Liver (tissue), 8 donors: ENCODE measurements at regions not wholly inside any gene's neighbourhood (a gene's known extent, or its start where the extent isn't known, plus 50 kb on each side); places are given as distances from the start of the nearest gene placed in this dataset.

Source experiments
- DNase-seq: peaks from one replicate; pipeline ENCODE4 v3.0.0-alpha.2; 2017; ENCODE audit warnings: low spot score
- H3K27ac ChIP-seq, 2 donors: one replicate each; pipeline ENCODE4 v1.7.0; 2013; ENCODE audit warnings: inconsistent platforms in 2 of 2, low read length in 2 of 2, control low read depth in 1 of 2, low read depth in 1 of 2, mild to moderate bottlenecking in 1 of 2
- H3K27me3 ChIP-seq, 4 donors: one replicate each; pipeline versions ENCODE4 v1.6.1 to v1.7.0; 2013; ENCODE audit warnings: low read length in 3 of 4, inconsistent platforms in 1 of 4, mild to moderate bottlenecking in 1 of 4, moderate library complexity in 1 of 4; ENCODE audit not compliant: control insufficient read depth in 4 of 4, insufficient read depth in 4 of 4
- H3K36me3 ChIP-seq, 4 donors: one replicate each; pipeline versions ENCODE4 v1.6.1 to v1.7.0; 2013; ENCODE audit warnings: low read length in 3 of 4, mild to moderate bottlenecking in 3 of 4, low read depth in 1 of 4, moderate library complexity in 1 of 4; ENCODE audit not compliant: control insufficient read depth in 4 of 4, insufficient read depth in 3 of 4
- H3K4me1 ChIP-seq, 4 donors: one replicate each; pipeline versions ENCODE4 v1.6.1 to v1.7.0; 2013; ENCODE audit warnings: low read length in 3 of 4, mild to moderate bottlenecking in 3 of 4, moderate library complexity in 1 of 4; ENCODE audit not compliant: control insufficient read depth in 4 of 4, insufficient read depth in 4 of 4
- H3K4me3 ChIP-seq, 3 donors: one replicate each; pipeline versions ENCODE4 v1.6.1 to v1.7.0; 2013; ENCODE audit warnings: low read length in 3 of 3, control low read depth in 1 of 3, low read depth in 1 of 3, mild to moderate bottlenecking in 1 of 3
- H3K9ac ChIP-seq, 2 donors: one replicate each; pipeline ENCODE4 v1.7.0; 2013; ENCODE audit warnings: low read length in 2 of 2, mild to moderate bottlenecking in 2 of 2, moderate library complexity in 2 of 2, control low read depth in 1 of 2, low read depth in 1 of 2
- H3K9me3 ChIP-seq, 4 donors: one replicate each; pipeline versions ENCODE4 v1.6.1 to v1.7.0; 2013; ENCODE audit warnings: low read length in 3 of 4; ENCODE audit not compliant: control insufficient read depth in 4 of 4
- EGR1 ChIP-seq, 2 donors: IDR thresholded peaks; 2 replicates each; pipeline ENCODE4 v1.6.1; 2016 to 2018; ENCODE audit warnings: antibody characterized with exemption in 2 of 2, low read depth in 2 of 2
- FOXA1 ChIP-seq: IDR thresholded peaks from 2 replicates; pipeline ENCODE4 v1.6.1; 2016; ENCODE audit warnings: antibody characterized with exemption
- FOXA2 ChIP-seq: IDR thresholded peaks from 2 replicates; pipeline ENCODE4 v1.6.1; 2016; ENCODE audit warnings: antibody characterized with exemption
- GABPA ChIP-seq, 2 donors: IDR thresholded peaks in 1 of 2; conservative IDR thresholded peaks in 1 of 2; 2 replicates each; pipeline ENCODE4 v1.6.1; 2016; ENCODE audit warnings: antibody characterized with exemption in 2 of 2, mild to moderate bottlenecking in 1 of 2, moderate library complexity in 1 of 2
- HNF4A ChIP-seq, 2 donors: conservative IDR thresholded peaks; 2 replicates each; pipeline ENCODE4 v1.6.1; 2016; ENCODE audit warnings: antibody characterized with exemption in 2 of 2, mild to moderate bottlenecking in 2 of 2
- HNF4G ChIP-seq: IDR thresholded peaks from 2 replicates; pipeline ENCODE4 v1.6.1; 2016; ENCODE audit warnings: antibody characterized with exemption
- JUND ChIP-seq, 2 donors: IDR thresholded peaks; 2 replicates each; pipeline ENCODE4 v1.6.1; 2016; ENCODE audit warnings: antibody characterized with exemption in 2 of 2
- NR2F2 ChIP-seq: IDR thresholded peaks from 2 replicates; pipeline ENCODE4 v1.6.1; 2016; ENCODE audit warnings: antibody characterized with exemption
- RAD21 ChIP-seq, 2 donors: IDR thresholded peaks; 2 replicates each; pipeline ENCODE4 v1.6.1; 2016; ENCODE audit warnings: antibody characterized with exemption in 2 of 2, mild to moderate bottlenecking in 2 of 2
- RXRA ChIP-seq, 2 donors: IDR thresholded peaks; 2 replicates each; pipeline ENCODE4 v1.6.1; 2017 to 2018; ENCODE audit warnings: antibody characterized with exemption in 2 of 2, mild to moderate bottlenecking in 1 of 2
- SP1 ChIP-seq: IDR thresholded peaks from 2 replicates; pipeline ENCODE4 v1.6.1; 2018; ENCODE audit warnings: antibody characterized with exemption, mild to moderate bottlenecking
- TAF1 ChIP-seq: conservative IDR thresholded peaks from 2 replicates; pipeline ENCODE4 v1.6.1; 2016; ENCODE audit warnings: antibody characterized with exemption, mild to moderate bottlenecking
- YY1 ChIP-seq: IDR thresholded peaks from 2 replicates; pipeline ENCODE4 v1.6.1; 2016; ENCODE audit warnings: antibody characterized with exemption, mild to moderate bottlenecking
- WGBS: extraction: QIAGEN DNeasy Blood & Tissue Kit; methylation state at CpG from one replicate; pipeline ENCODE4 v1.1.7; 2013; 5-methylcytosine and 5-hydroxymethylcytosine counted together
- TF ChIP-seq, protein P1 (sequence below): fragments of 150-350 bp; IDR thresholded peaks from 2 replicates; pipeline ENCODE4 v1.5.1; 2017; ENCODE audit warnings: improper control_type of control experiment, low read depth, low read length; ENCODE audit not compliant: missing input control
- TF ChIP-seq, protein P2 (sequence below): IDR thresholded peaks from 2 replicates; pipeline ENCODE4 v1.6.1; 2016; ENCODE audit warnings: antibody characterized with exemption
- TF ChIP-seq, protein P3 (sequence below): IDR thresholded peaks from 2 replicates; pipeline ENCODE4 v1.6.1; 2016; ENCODE audit warnings: antibody characterized with exemption, mild to moderate bottlenecking
- TF ChIP-seq, protein P4 (sequence below): IDR thresholded peaks from 2 replicates; pipeline ENCODE4 v1.6.1; 2016; ENCODE audit warnings: antibody characterized with exemption
- TF ChIP-seq, protein P5 (sequence below): IDR thresholded peaks from 2 replicates; pipeline ENCODE4 v1.6.1; 2016; ENCODE audit warnings: antibody characterized with exemption
- donor health status: healthy.
- donor health status: healthy.
- donor health status: healthy.
- donor health status: healthy.
- donor health status: healthy.

DNA sequence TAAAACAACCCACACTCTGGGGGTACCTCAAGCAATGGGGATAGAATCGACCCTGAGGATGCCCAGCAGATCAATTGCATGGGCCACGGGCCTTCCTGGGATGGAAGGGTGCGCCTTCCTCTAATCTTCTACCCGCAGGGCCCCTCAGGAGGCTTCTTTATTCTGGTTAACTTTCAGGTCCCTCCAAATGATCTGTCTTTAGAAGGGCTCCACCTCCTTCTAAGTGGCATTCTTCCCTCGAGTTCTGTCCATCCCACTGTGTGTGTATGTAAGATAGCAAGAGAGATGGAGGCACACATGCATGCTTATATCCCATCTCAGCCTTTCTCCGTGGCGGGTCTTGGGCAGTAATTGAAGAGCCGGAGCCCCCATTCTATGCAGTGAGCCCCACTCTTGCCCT, 125.7 kb downstream of the MRM1 start:
- TF ChIP-seq JUND (IDR thresholded peaks at IDR 0.05) = no peak
- TF ChIP-seq, protein P1, sequence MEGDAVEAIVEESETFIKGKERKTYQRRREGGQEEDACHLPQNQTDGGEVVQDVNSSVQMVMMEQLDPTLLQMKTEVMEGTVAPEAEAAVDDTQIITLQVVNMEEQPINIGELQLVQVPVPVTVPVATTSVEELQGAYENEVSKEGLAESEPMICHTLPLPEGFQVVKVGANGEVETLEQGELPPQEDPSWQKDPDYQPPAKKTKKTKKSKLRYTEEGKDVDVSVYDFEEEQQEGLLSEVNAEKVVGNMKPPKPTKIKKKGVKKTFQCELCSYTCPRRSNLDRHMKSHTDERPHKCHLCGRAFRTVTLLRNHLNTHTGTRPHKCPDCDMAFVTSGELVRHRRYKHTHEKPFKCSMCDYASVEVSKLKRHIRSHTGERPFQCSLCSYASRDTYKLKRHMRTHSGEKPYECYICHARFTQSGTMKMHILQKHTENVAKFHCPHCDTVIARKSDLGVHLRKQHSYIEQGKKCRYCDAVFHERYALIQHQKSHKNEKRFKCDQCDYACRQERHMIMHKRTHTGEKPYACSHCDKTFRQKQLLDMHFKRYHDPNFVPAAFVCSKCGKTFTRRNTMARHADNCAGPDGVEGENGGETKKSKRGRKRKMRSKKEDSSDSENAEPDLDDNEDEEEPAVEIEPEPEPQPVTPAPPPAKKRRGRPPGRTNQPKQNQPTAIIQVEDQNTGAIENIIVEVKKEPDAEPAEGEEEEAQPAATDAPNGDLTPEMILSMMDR = no peak
- TF ChIP-seq, protein P2, sequence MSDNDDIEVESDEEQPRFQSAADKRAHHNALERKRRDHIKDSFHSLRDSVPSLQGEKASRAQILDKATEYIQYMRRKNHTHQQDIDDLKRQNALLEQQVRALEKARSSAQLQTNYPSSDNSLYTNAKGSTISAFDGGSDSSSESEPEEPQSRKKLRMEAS = no peak
- TF ChIP-seq FOXA1 = no peak
- TF ChIP-seq, protein P3, sequence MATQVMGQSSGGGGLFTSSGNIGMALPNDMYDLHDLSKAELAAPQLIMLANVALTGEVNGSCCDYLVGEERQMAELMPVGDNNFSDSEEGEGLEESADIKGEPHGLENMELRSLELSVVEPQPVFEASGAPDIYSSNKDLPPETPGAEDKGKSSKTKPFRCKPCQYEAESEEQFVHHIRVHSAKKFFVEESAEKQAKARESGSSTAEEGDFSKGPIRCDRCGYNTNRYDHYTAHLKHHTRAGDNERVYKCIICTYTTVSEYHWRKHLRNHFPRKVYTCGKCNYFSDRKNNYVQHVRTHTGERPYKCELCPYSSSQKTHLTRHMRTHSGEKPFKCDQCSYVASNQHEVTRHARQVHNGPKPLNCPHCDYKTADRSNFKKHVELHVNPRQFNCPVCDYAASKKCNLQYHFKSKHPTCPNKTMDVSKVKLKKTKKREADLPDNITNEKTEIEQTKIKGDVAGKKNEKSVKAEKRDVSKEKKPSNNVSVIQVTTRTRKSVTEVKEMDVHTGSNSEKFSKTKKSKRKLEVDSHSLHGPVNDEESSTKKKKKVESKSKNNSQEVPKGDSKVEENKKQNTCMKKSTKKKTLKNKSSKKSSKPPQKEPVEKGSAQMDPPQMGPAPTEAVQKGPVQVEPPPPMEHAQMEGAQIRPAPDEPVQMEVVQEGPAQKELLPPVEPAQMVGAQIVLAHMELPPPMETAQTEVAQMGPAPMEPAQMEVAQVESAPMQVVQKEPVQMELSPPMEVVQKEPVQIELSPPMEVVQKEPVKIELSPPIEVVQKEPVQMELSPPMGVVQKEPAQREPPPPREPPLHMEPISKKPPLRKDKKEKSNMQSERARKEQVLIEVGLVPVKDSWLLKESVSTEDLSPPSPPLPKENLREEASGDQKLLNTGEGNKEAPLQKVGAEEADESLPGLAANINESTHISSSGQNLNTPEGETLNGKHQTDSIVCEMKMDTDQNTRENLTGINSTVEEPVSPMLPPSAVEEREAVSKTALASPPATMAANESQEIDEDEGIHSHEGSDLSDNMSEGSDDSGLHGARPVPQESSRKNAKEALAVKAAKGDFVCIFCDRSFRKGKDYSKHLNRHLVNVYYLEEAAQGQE = no peak
- no peak for TF ChIP-seq EGR1 (IDR thresholded peaks at IDR 0.05; ENCODE audit: low read depth in 2 of 2)
- no peak for TF ChIP-seq HNF4A (conservative IDR thresholded peaks at IDR 0.05)
- TF ChIP-seq NR2F2 = no peak
- TF ChIP-seq TAF1 = no peak
- no peak for TF ChIP-seq FOXA2
- no peak for TF ChIP-seq HNF4G
- TF ChIP-seq, protein P4, sequence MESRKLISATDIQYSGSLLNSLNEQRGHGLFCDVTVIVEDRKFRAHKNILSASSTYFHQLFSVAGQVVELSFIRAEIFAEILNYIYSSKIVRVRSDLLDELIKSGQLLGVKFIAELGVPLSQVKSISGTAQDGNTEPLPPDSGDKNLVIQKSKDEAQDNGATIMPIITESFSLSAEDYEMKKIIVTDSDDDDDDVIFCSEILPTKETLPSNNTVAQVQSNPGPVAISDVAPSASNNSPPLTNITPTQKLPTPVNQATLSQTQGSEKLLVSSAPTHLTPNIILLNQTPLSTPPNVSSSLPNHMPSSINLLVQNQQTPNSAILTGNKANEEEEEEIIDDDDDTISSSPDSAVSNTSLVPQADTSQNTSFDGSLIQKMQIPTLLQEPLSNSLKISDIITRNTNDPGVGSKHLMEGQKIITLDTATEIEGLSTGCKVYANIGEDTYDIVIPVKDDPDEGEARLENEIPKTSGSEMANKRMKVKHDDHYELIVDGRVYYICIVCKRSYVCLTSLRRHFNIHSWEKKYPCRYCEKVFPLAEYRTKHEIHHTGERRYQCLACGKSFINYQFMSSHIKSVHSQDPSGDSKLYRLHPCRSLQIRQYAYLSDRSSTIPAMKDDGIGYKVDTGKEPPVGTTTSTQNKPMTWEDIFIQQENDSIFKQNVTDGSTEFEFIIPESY = no peak
- TF ChIP-seq, protein P5, sequence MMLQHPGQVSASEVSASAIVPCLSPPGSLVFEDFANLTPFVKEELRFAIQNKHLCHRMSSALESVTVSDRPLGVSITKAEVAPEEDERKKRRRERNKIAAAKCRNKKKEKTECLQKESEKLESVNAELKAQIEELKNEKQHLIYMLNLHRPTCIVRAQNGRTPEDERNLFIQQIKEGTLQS = no peak
- no peak for TF ChIP-seq RAD21 (IDR thresholded peaks at IDR 0.05)
- no peak for TF ChIP-seq GABPA (IDR thresholded peaks at IDR 0.05 in 1 of 2, conservative IDR thresholded peaks at IDR 0.05 in 1 of 2)
- TF ChIP-seq YY1 = no peak

DNA sequence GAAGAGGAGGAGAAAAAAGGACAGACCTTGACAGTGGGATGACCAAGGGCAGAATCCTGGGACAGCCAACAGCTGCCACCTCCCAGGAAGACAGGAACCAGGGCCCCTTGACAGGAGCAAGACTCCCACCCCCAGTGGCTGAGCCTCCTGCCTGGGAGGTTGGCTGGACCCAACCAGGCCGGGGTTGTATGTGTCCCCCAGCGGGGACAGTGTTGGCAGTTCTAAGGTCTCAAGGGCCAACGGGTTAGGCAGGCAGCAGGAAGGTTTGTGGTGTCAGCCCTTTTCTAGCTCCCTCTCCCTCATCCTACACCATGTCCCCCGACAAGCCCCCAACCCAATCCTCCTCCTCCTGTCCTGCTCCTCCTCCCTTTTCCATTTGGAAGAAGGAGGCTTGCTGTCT, 126.2 kb downstream of the MRM1 start:
- DNase-seq = no peak
- Histone ChIP-seq H3K36me3 (no peaks in the 10 kb centered on the region), H3K9me3 (no peaks in the 10 kb centered on the region), H3K27me3 (peaks cover 0 to 10% (median 2%) of the 10 kb centered on the region in 4 donors), H3K4me3 (no peak overlapping the region), H3K4me1 (peaks cover 0 to under 1% (median 0%) of the 10 kb centered on the region in 4 donors), H3K27ac (no peak overlapping the region), H3K9ac (no peak overlapping the region)
- WGBS = 61% methylated on average over 4 of the region's 4 CpGs
- TF ChIP-seq RXRA (IDR thresholded peaks at IDR 0.05) (no peak), JUND (IDR thresholded peaks at IDR 0.05) (no peak), SP1 (no peak), GABPA (IDR thresholded peaks at IDR 0.05 in 1 of 2, conservative IDR thresholded peaks at IDR 0.05 in 1 of 2) (no peak), FOXA1 (no peak), HNF4A (conservative IDR thresholded peaks at IDR 0.05) (no peak), NR2F2 (no peak), HNF4G (no peak)
- TF ChIP-seq, protein P1 = no peak
- TF ChIP-seq, protein P5 = no peak
- TF ChIP-seq, protein P3 = no peak

More for the DNA sequence above, 125.7 kb downstream of the MRM1 start:
- Histone ChIP-seq H3K4me1 (peaks cover 0 to 6% (median 0%) of the 10 kb centered on the region in 4 donors), H3K36me3 (no peaks in the 10 kb centered on the region), H3K9me3 (no peaks in the 10 kb centered on the region), H3K9ac (no peak overlapping the region), H3K4me3 (no peak overlapping the region), H3K27ac (no peak overlapping the region), H3K27me3 (peaks cover 0 to 10% (median 2%) of the 10 kb centered on the region in 4 donors)
- 87% methylated on average over 8 of the region's 8 CpGs for WGBS
- no peak for DNase-seq
